CD4-positive, alpha-beta T cell treated with Interleukin-6 for 4 hours (primary cell): ENCODE measurements at regions not wholly inside any gene's neighbourhood (a gene's known extent, or its start where the extent isn't known, plus 50 kb on each side); places are given as distances from the start of the nearest gene placed in this dataset.
"Not testable (repeated sequence)": the region's sequence is repeated elsewhere in the genome, so short reads cannot be mapped to it uniquely, and the experiment has no call there.

Source experiments
- DNase-seq: peaks from one replicate; pipeline ENCODE4 v3.0.0-alpha.2; 2020; ENCODE audit warnings: mixed read lengths

DNA sequence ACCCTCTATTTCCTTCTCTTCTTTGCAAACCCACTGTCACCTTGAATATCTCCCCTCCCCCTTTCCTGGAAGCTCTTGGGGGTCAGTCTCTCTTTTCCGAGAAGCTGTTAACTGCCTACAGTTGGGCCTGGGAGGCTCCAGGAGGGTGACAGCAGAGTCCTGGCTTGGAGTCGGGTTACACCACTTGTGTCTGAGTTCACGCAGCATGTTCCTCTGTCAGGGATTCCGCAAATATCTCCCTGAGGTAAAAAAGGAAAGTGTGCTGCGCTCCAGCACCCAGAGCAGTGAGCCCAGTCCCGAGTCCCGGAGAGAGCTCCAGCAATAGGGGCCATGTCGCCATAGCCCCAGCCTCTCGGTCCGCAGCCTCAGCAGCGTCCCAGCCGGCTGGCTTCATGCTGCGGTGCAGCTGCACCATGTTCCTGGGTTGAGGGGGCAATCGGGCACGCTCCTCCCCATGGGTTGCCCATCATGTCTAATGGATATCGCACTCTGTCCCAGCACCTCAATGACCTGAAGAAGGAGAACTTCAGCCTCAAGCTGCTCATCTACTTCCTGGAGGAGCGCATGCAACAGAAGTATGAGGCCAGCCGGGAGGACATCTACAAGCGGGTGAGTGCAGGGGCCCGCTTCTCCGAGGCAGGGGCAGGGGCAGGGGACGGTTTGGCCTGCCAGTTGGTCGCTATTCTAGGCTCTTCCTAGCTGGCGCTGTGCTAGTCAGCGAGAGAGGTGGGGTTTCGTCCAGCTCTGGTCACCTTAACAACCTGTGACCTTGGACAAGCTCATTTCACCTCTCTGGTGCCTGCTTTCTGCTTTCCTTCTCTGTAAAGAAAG lies 101.3 kb upstream of the SEC22B start:
- DNase-seq, result not testable (repeated sequence)

DNA sequence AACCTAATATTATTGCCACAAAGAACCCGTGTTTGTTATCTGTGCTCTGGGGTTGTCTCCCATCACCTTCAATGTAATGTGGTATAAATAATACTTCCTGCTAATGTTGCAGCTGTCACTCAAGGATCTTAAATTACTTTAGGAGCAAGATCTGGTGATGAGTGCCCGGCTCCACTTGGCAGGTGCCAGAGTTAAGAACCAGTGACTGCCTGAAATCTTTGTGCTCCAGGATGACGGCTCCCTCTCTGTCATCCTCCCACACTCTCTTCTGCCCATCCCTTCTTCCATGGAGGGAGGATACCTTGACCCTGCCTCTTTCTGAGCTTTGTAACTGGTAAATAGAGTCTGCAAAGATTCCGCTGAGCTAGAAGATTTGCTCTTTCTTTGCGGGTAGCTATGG lies 100.4 kb upstream of the SEC22B start:
- DNase-seq, result not testable (repeated sequence)

DNA sequence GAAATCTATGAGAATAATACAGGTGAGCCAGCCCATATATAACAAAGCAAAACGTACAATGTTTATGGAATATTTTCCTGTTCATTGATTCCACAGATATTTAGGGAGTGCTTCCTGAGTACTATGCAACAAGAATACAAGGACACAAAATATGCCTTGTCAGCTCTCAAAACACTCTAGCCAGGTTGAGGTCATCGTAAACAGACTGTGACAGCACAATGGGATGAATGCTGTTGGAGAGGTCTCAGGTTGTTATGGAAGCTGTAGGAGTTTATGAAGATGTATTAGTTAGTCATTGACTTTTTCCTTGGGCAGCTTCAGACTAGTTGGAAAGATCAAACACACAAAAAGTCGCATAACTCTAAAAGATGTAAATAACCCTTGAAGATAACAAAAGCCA lies 98.1 kb upstream of the SEC22B start:
- not testable (repeated sequence) for DNase-seq

DNA sequence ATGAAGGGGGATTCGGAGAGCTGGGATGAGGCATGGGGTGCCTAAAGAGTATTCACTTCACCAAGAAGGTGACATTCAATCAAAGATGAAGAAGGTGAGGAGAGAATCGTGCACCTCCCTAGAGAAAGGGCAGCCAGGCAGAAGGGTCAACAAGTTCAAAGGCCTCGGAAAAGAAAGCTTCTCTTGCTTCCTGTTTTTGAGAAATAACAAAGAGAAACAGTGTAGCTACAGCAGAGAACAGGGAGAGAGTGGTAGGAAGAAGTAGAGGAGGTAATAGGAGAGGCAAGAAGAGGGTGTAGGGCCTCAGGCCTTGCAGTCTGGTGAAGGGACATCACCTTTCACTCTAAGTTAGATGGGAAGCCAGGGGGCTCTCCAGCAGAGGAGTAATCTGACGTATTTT lies 97.0 kb upstream of the SEC22B start:
- not testable (repeated sequence) for DNase-seq

DNA sequence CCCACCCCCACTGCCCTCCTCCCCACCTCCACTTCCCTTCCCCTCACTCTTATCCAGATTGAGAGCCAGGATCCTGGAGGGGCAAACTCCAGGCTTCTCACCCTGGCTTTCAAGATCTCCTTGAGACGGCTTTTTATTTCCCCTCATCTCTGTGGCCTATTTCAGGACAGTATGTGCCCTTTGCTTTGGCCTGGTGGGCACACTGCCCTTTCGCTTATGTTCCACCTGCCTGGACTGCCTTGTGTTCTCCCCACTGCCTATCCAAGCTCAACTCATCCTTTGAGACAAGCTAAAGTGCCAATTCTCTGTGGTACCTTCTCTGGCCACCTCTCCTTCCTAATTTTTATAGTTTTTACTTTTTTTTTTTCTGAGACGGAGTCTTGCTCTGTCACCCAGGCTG lies 95.9 kb upstream of the SEC22B start:
- not testable (repeated sequence) for DNase-seq

DNA sequence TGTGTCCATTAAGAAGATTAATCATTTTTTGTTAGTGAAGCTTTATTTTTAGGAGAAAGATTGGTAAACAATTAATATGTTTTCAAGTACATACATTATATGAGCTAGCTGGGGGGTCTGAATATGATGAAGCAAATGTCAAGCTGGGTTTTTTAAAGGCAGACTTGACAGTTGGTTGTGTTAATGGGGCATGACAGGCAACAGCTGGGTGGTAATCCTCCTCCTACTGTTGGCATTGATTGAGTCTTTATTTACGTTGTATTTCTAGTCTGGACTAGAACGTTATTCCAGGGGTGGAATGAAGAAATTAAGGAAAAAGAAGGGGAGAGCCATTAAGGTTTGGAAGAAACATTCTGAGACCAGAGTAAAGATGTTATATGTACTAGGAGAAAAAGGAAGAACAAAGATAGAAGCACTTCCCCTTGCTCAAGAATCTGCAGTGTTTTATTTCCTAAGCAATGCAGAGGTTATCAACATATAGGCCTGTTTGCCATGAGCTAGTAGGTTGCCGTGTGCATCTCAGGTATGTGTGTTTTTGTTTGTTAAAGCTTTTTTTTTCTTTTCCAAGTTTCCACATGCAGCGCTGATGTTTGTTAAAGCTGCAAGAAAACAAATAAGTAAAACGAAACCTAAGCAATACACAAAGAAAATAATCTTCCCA lies 95.4 kb upstream of the SEC22B start:
- not testable (repeated sequence) for DNase-seq

DNA sequence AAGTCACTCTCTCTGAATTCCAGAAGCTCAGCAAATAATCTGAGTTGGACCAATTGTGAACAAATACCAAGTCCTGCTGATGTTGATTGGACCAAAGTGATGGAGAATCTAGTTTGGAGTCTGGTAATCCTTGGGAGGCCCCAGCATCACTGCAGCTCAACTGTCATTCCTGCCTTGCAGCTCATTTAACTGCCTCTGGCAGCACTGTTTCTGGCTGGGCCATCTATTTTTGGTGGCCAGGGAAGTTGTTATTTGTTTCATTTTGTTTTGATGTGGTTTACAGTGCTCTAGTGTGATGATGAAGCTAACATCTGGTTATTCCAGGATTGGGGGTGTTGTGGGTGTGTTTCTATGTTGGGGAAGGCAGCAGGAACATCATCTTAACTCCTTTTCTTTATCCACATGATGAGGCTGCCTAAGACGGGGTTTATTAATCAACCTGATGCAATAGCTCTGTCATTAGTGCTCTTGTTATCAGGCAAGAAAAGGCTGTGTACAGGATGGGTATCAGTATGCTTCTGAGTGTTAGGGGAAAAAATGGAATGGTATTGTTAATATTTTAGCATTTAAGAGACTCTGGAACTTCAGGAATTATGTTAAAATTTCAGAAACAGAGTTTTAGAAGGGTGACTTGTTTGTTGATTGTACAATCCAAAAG lies 91.7 kb upstream of the SEC22B start:
- DNase-seq, result not testable (repeated sequence)

DNA sequence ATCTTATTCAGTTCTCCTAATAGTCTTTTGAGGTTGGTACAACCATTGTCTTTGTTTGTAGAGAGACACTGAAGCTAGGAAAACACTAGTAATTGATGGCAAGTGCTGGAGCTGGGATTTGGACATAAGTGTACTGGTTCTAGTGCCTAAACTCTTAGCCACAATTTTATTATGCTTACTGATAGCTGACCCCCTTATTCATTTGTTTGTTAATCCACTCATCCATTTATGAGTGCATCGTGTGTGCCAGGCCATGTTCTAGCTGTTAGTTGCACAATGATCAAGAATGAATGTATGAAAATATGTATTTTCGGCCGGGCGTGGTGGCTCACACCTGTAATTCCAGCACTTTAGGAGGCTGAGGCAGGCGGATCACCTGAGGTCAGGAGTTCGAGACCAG lies 88.2 kb upstream of the SEC22B start:
- DNase-seq, result not testable (repeated sequence)

DNA sequence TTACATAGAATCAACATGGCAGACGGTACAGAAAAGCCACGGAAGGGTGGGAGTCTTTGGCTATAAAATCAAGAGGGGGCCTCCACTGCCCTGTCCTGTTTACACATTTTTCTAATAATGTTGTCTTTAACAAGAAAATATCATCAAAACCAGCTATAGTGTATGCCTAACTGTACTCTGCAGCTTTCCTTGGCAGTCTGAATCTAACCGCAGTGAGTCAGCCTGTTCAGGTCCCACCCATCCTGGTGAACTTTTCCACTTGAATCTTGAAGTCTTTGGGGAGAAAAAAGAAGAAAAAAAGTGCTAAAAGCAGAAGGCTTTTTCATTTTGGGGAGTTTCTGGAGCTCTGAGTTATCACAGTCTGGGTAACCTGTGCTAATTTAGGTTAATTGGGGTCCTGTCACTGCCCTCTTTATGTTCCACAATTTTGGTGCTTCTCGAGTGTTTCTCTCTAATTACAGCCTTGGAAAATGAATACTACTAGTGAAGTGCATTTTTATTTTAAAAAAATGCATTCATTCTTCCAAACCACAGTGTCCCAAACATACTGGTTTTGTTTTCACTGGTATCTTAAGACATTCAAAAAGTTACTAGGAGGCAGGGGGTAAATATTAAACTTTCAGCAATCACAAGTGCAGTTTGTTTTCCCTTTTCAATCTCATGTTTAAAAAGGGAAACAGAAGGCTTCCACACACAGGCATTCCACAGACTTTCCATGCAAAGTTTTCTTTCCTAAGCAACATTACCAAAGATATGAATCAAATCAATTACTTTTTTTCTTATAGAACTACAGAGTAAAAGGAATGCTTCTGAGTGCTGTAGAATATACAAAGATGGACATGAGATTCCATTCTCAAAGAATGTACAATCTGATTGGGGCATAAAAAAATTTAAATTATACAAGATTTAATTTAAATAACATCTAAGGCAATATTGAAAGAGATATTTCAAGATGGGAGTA lies 86.8 kb upstream of the SEC22B start:
- DNase-seq, result not testable (repeated sequence)

DNA sequence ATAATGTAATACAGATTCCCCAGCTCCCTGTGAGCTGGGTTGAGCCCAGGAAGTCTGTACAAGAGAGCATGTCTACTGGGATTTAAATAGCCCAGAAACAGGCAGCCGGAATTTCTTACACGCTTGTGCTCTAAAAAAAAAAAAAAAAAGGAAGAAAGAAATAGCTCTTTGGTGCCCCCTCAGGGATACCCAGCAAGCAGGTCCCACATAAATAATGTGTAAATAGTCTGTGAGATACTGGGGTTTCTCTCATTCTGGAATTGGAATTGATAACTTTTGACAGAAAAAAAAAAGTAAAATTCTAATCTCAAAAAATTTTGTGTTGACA lies 81.4 kb upstream of the SEC22B start:
- not testable (repeated sequence) for DNase-seq

DNA sequence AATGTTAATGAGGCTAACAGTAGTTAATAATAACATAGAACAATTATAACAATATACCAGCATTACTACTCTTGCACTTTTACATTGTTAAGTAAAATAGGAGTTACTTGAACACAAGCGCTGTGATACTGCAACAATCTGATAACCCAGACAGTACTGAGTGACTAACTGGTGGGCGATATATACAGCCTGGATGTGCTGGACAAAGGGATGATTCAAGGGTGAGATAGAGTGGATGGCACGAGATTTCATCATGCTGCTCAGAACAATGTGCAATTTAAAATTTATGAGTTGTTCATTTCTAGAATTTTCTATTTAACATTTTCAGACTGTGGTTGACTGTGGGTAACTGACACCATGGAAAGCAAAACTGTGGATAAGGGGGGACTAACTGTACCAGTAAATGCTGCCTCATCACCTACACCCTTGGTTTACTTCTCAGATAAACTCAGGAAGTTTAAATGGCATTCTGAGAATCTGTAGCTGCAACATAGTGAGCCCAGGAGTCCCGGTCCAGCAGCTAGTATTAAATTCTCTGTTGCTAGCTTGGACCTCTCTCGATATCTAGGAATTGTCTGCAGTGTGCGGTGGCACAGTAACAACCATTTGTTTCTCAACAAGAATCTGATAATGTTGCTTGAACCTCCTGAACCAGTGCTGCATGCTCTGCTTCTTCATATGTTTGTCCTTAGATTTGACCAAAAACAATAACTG lies 80.9 kb upstream of the SEC22B start:
- not testable (repeated sequence) for DNase-seq

DNA sequence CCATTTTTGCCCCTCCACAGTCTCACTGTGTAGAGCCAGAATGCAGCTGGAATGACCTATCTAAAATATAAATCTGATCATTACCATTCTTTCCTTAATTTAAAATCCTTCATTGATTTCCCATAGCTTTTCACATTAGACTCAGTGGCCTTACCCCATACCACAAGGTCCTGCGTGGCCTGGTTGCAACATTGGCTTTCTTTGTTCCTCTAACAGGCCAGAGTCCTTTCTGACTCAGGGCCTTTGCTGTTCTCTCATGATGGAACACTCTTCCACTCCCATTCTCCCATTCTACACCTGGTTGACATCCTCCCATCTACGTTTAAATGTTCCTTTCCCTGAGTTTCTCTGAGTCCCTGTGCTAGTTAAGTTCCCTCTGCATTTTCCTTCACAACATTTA lies 74.4 kb upstream of the SEC22B start:
- DNase-seq, result not testable (repeated sequence)

DNA sequence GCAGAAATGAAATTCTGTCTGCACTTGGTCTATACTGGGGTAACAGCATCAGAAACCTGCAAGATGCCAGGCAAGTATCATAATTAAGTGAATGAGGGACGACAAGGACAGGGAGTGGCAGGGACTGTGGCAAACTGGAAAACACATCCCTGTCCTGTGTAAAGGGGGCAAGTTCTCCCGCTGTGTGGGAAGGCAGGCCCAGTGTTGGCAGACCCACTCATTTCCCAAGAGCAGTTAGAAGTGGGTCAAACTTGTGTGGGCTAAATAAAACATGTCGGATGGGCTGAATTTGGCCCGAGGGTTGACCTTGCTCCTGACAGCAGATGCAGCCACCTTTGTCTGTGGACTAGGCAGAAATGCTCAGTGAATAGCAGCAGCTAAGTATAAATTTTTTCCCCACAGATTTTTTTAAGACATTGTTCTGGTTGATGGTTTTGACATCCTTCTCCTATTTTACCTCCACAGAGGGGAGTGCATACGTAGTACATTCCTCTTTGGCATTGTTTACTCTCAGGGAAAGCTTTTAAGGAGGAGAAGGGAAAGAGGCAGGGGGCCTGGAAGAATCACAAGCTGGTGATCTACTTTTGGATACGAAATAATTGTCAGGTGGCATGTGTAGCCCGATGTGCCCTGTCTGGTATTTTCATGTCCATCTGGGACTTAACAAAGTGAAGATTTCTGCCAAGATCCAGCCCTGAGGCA lies 72.6 kb upstream of the SEC22B start:
- DNase-seq, result not testable (repeated sequence)

DNA sequence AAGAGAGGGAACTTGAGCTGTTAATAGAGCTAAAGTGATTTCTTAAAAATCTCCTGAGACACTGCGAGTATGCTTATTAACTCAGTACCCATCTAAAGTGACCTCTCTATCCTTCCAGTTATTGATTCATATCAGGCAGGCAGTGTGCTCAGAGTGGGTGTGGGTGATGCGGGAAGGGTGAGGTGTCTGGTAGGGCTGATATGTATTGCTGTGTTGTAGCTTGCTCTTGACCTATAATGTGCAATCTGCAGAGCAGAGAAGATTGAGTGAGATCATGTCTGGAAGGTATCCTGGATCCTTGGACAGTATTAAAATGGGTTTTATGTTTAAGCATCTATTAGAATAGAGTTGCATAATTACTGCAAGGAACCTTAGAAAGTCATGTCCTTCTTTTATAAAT lies 71.9 kb upstream of the SEC22B start:
- DNase-seq, result not testable (repeated sequence)

DNA sequence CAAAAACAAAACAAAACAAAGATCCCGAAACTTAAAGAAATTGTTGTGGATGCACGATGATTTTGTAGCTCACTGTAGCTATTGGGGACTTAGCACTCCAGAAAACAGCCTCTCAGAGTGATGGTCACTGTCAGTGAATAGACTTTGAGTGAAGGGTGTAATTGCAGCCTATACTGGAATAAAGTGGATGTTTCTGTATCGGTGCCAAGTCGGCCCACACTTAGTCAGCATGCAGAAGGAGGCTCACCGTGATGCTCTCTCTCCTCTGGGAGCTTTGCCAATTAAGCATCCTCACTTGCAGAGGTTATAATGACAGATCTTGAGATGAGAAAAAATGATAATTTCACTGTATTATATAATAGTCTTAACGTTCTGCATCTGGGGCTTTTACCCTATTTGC lies 67.5 kb upstream of the SEC22B start:
- DNase-seq, result not testable (repeated sequence)

DNA sequence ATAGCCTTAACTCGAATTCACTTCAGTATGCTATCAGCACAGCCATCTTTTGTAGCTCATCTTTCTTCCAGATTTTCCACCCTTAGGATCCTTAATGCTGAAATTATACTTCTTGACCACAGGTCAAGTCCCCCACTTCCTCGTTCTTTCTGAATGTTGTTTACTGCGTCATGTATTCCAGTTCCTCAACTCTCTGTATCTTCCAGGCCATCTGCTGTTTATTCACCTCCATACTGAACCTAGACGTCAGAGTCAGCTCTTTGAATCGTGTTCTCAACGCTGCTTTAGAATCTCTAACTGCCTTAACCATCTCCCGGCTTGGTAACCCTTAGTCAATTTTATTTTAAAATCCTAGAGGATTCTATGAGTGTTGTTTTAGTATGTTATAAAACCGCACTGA lies 66.3 kb upstream of the SEC22B start:
- not testable (repeated sequence) for DNase-seq

DNA sequence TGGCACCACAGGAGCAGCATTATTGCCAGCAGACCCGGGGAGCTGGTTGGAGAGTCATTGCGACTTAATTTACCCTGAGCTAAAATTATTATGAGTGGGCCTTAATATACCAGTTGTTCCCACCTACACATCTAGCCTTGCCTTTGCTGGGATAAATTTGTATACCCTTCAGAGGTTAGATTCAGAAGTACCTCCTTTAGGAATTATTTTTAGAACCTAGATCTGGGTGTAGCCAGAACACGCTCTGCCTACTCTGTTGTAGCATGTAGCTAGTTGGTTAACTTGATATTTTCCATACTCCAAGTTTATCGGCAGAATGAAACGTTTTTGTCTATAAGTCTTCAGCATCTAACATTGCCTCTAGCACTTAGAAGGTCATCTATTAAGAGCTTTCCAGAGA lies 65.5 kb upstream of the SEC22B start:
- not testable (repeated sequence) for DNase-seq

DNA sequence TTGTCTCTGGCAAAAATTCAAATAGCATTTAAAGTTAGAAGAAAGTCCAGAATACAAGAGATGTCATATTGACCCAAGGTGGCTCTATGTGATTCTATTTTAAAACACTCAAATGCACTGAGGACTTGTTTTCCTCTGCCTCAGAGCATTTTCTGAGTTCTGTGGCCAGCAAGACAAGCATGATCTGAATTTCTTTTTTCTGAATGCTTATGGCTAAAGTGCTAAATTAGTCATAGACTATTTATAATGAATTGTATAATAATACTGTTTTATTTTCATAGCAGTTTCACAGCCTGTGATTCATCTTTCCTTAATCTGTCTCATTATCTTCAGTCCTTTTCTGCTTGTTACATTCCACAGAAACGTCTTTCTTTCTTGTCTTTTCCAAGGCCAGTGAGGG lies 63.9 kb upstream of the SEC22B start:
- not testable (repeated sequence) for DNase-seq

DNA sequence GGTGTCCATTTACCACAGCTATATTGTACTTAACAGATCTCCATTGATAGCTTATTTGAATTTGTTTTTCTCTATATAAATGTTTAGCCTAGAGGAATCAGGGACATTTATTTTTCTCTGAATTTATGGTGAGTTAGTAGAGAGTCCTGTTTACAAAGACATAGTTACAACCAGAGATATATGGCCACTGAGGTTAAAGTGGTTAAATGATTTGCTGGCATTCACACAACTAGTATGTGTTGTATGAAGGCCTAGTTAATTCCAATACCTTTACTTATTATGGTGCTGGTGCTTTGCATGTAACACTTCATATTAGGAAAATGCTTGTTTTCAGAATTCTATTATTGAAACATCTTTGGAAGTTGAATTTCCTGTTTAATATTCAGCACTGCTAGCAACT lies 63.0 kb upstream of the SEC22B start:
- not testable (repeated sequence) for DNase-seq

DNA sequence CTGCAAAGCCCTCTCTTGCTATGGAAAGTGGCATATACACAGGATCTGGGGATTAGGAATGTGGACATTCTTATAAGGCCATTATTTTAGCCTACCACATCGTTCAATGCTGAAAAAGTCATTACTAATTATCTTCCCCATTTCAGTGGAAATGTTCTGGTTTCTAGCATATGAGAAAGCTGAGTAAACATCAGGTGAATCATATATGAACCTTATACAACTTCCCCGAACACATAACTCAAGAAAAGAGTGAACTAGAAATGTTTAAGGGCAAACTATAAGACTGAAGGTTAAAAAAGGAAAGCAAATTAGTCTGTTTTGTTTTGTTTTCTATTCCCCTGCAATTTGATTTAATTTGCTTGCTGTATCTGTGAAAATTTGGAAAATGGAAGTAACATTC lies 62.5 kb upstream of the SEC22B start:
- DNase-seq, result not testable (repeated sequence)

DNA sequence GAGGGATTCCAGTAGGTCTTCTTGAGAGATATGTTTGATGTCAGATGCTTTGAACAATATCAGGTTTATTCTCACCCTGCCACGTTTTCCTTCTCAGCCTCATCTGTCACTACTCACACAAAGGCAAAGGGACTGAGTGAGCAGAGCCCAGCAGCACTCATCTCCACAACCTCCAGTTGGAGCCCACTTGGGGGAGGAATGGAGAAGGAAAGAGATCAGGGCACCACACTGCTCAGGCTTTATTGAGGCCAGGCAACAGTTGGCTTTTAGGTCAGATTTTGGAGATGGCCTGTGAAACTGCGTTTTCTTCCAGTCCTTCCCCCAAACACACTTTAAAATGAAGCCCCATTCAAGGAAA lies 57.3 kb upstream of the SEC22B start:
- not testable (repeated sequence) for DNase-seq
